H1 (cell line): ENCODE measurements at regions not wholly inside any gene's neighbourhood (a gene's known extent, or its start where the extent isn't known, plus 50 kb on each side); places are given as distances from the start of the nearest gene placed in this dataset.

Experiments
- GTF2F1 ChIP-seq: IDR thresholded peaks from 2 replicates; pipeline ENCODE4 v1.6.1; 2012; ENCODE audit warnings: low read depth, low read length, improper control_type of control experiment, borderline replicate concordance
- POLR2AphosphoS5 ChIP-seq: IDR thresholded peaks from 2 replicates; pipeline ENCODE4 v1.6.1; 2011; ENCODE audit warnings: low read depth, low read length
- RAD21 ChIP-seq, 2 experiments: IDR thresholded peaks in 1 of 2; conservative IDR thresholded peaks in 1 of 2; 2 replicates each; pipeline ENCODE4 v1.6.1; 2011; ENCODE audit warnings: low read depth in 2 of 2, low read length in 2 of 2, improper control_type of control experiment in 1 of 2, inconsistent platforms in 1 of 2, mild to moderate bottlenecking in 1 of 2, moderate library complexity in 1 of 2
- ZNF274 ChIP-seq: IDR thresholded peaks from 2 replicates; pipeline ENCODE4 v1.7.0; 2012; ENCODE audit warnings: low read length, borderline replicate concordance; ENCODE audit errors: extremely low read depth
- TF ChIP-seq, protein P1 (sequence below): IDR thresholded peaks from 2 replicates; pipeline ENCODE4 v1.6.1; 2012; ENCODE audit warnings: low read length, inconsistent platforms

DNA sequence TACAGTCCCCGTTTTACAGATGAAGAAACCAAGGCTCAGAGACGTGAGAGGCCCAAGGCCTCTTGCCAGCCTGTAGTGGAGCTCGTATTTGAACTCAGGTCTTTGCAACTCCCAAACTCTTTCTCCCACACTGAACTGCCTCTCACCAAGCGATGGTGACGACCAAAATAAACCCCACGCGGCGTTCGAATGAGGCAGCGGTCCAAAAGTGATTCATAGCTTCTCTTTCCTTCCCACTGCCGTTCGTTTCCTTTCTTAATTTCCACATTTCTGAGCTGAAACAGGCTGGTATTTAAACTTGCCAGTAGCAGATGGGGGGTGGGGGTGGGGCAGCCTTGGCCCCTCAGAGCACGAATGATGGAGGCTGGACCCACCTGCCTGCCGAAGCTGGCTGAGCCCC lies 252.9 kb upstream of the KCNG1 start (continued):
- TF ChIP-seq, protein P1, sequence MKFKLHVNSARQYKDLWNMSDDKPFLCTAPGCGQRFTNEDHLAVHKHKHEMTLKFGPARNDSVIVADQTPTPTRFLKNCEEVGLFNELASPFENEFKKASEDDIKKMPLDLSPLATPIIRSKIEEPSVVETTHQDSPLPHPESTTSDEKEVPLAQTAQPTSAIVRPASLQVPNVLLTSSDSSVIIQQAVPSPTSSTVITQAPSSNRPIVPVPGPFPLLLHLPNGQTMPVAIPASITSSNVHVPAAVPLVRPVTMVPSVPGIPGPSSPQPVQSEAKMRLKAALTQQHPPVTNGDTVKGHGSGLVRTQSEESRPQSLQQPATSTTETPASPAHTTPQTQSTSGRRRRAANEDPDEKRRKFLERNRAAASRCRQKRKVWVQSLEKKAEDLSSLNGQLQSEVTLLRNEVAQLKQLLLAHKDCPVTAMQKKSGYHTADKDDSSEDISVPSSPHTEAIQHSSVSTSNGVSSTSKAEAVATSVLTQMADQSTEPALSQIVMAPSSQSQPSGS: no peak
- no peak for TF ChIP-seq RAD21 (IDR thresholded peaks at IDR 0.05 in 1 of 2, conservative IDR thresholded peaks at IDR 0.05 in 1 of 2; ENCODE audit: low read depth in 2 of 2, low read length in 2 of 2)
- TF ChIP-seq GTF2F1: no peak
- TF ChIP-seq POLR2AphosphoS5: no peak
- no peak for TF ChIP-seq ZNF274
